B cell (primary cell): ENCODE measurements at regions not wholly inside any gene's neighbourhood (a gene's known extent, or its start where the extent isn't known, plus 50 kb on each side); places are given as distances from the start of the nearest gene placed in this dataset.
"Not testable (repeated sequence)": the region's sequence is repeated elsewhere in the genome, so short reads cannot be mapped to it uniquely, and the experiment has no call there.

Experiments
- ATAC-seq: fragments of 200-7000 bp; cut with Tn5 transposase; one replicate; pipeline ENCODE4 v1.10.0; 2021; ENCODE audit warnings: low read depth, mild to moderate bottlenecking, moderate number of reproducible peaks, moderate library complexity
- CTCF ChIA-PET: fragments of 350-600 bp; sonication (Branson Sonifier 250); formaldehyde crosslinking; loops from one replicate; lab custom pipeline; 2021; ENCODE audit warnings: antibody characterized with exemption, inconsistent platforms; lab: Charles Lee
- POLR2A ChIA-PET: fragments of 350-600 bp; sonication (Branson Sonifier 250); formaldehyde crosslinking; loops from one replicate; lab custom pipeline; 2021; ENCODE audit warnings: antibody characterized with exemption; lab: Charles Lee
- DNase-seq: peaks from one replicate; pipeline ENCODE4 v3.0.0; 2013
- H2AFZ ChIP-seq: 2 replicates; pipeline ENCODE4 v1.6.1; 2012; ENCODE audit warnings: mild to moderate bottlenecking, low read depth, low read length; ENCODE audit not compliant: insufficient read depth, poor library complexity, severe bottlenecking
- H3K27ac ChIP-seq, 2 donors: 1 replicate in 1 of 2; 2 replicates in 1 of 2; pipeline ENCODE4 v1.5.1; 2012 to 2013; ENCODE audit warnings: low read length in 2 of 2, mild to moderate bottlenecking in 2 of 2, moderate library complexity in 1 of 2
- H3K27me3 ChIP-seq, 4 experiments: fragments of 200-600 bp in 1 of 4; sonication (generic) in 1 of 4; replicated peaks in 1 of 4; 1 replicate in 2 of 4; 2 replicates in 2 of 4; pipeline versions ENCODE4 v1.6.1 to v1.7.0; 2013 to 2016; ENCODE audit warnings: low read length in 3 of 4, mild to moderate bottlenecking in 2 of 4, mixed read lengths in 1 of 4, moderate library complexity in 1 of 4; ENCODE audit not compliant: insufficient read depth in 4 of 4, control insufficient read depth in 3 of 4; ENCODE audit errors: control extremely low read depth in 1 of 4
- H3K36me3 ChIP-seq, 2 experiments: replicated peaks in 1 of 2; 1 replicate in 1 of 2; 2 replicates in 1 of 2; pipeline versions ENCODE4 v1.6.1 to v1.7.1; 2013; ENCODE audit warnings: low read length in 1 of 2; ENCODE audit not compliant: insufficient read depth in 2 of 2, control insufficient read depth in 1 of 2; ENCODE audit errors: control extremely low read depth in 1 of 2, extremely low read depth in 1 of 2
- H3K4me1 ChIP-seq, 2 donors: fragments of 200-600 bp in 1 of 2; sonication (generic) in 1 of 2; 1 replicate in 1 of 2; 2 replicates in 1 of 2; pipeline versions ENCODE4 v1.5.1 to v1.6.1; 2013 to 2017; ENCODE audit warnings: low read length in 2 of 2; ENCODE audit not compliant: control insufficient read depth in 2 of 2, insufficient read depth in 2 of 2
- H3K4me2 ChIP-seq: replicated peaks from 2 replicates; pipeline ENCODE3; 2012; ENCODE audit warnings: mild to moderate bottlenecking, low read depth, low read length; ENCODE audit not compliant: poor library complexity, severe bottlenecking
- H3K4me3 ChIP-seq, 5 experiments: fragments of 200-600 bp in 1 of 5; sonication (generic) in 1 of 5; 1 replicate in 3 of 5; 2 replicates in 2 of 5; pipeline versions ENCODE4 v1.5.1 to v1.7.0; 2011 to 2016; ENCODE audit warnings: low read length in 4 of 5, mild to moderate bottlenecking in 4 of 5, low read depth in 2 of 5, control low read depth in 1 of 5, moderate library complexity in 1 of 5; ENCODE audit not compliant: insufficient read depth in 1 of 5; ENCODE audit errors: control extremely low read depth in 1 of 5, extremely low read depth in 1 of 5
- H3K79me2 ChIP-seq: fragments of 200-600 bp; sonication (generic); one replicate; pipeline ENCODE4 v1.6.0; 2016; ENCODE audit warnings: low read length; ENCODE audit not compliant: control insufficient read depth, insufficient read depth
- H3K9ac ChIP-seq: fragments of 200-600 bp; sonication (generic); 2 replicates; pipeline ENCODE4 v1.6.1; 2017; ENCODE audit warnings: mild to moderate bottlenecking, low read length, moderate library complexity
- H3K9me3 ChIP-seq, 3 donors: one replicate each; pipeline versions ENCODE4 v1.6.1 to v1.7.1; 2013; ENCODE audit warnings: low read length in 2 of 3; ENCODE audit not compliant: control insufficient read depth in 2 of 3, insufficient read depth in 1 of 3; ENCODE audit errors: control extremely low read depth in 1 of 3
- H4K20me1 ChIP-seq: 2 replicates; pipeline ENCODE4 v1.6.0; 2012; ENCODE audit warnings: mild to moderate bottlenecking, low read length; ENCODE audit not compliant: insufficient read depth, control insufficient read depth, poor library complexity, severe bottlenecking
- H3K27ac Mint-ChIP-seq: one replicate; pipeline ENCODE4 v1.8.0; 2021; ENCODE audit warnings: mixed read lengths
- H3K27me3 Mint-ChIP-seq: one replicate; pipeline ENCODE4 v1.8.0; 2021; ENCODE audit warnings: mixed read lengths
- H3K4me1 Mint-ChIP-seq: one replicate; pipeline ENCODE4 v1.8.0; 2021; ENCODE audit warnings: mixed read lengths
- H3K4me3 Mint-ChIP-seq: one replicate; pipeline ENCODE4 v1.8.0; 2021; ENCODE audit warnings: mixed read lengths
- H3K9me3 Mint-ChIP-seq: one replicate; pipeline ENCODE4 v1.8.0; 2022; ENCODE audit warnings: mixed read lengths; ENCODE audit not compliant: insufficient read depth
- CTCF ChIP-seq: fragments of 200-600 bp; IDR thresholded peaks from one replicate; pipeline ENCODE4 v1.8.0; 2022; ENCODE audit warnings: antibody characterized with exemption, mild to moderate bottlenecking
- EZH2 ChIP-seq: IDR thresholded peaks from 2 replicates; pipeline ENCODE4 v1.6.1; 2012; ENCODE audit warnings: borderline replicate concordance, low read depth, mild to moderate bottlenecking, moderate library complexity, low read length; ENCODE audit not compliant: insufficient read depth, poor library complexity, severe bottlenecking
- WGBS: methylation state at CpG from one replicate; pipeline ENCODE4 v1.1.5; 2013; ENCODE audit warnings: missing lambda C conversion rate; ENCODE audit not compliant: insufficient coverage; 5-methylcytosine and 5-hydroxymethylcytosine counted together
- intact Hi-C: fragments of 100-400 bp; cut with micrococcal nuclease; formaldehyde crosslinking; loops from one replicate; pipeline ENCODE4 v1.10.0; 2022

- H3K4me1 ChIP-seq: no peaks in the 10 kb centered on the region
- H3K79me2 ChIP-seq: no peaks in the 10 kb centered on the region
- H3K4me3 Mint-ChIP-seq: no peak overlapping the region
- H3K4me2 ChIP-seq: no peak overlapping the region
- peaks cover 0 to 2% (median 1%) of the 10 kb centered on the region in 3 donors for H3K9me3 ChIP-seq
- ATAC-seq (no peak), DNase-seq (no peak)
- 96% methylated on average over 3 of the region's 4 CpGs for WGBS
- H3K9ac ChIP-seq: no peak overlapping the region
- POLR2A ChIA-PET: no interaction called here
- TF ChIP-seq EZH2 (no peak), CTCF (no peak)
- intact Hi-C loops: no loop called here
- H4K20me1 ChIP-seq: no peaks in the 10 kb centered on the region
- no peaks in the 10 kb centered on the region for H3K27me3 Mint-ChIP-seq
- CTCF ChIA-PET: no interaction called here
- no peaks in the 10 kb centered on the region for H3K36me3 ChIP-seq
- H2AFZ ChIP-seq: no peak overlapping the region
- no peak overlapping the region for H3K27ac Mint-ChIP-seq
- no peaks in the 10 kb centered on the region for H3K4me1 Mint-ChIP-seq
- H3K9me3 Mint-ChIP-seq: no peaks in the 10 kb centered on the region
- H3K27ac ChIP-seq: no peak overlapping the region
- no peaks in the 10 kb centered on the region for H3K27me3 ChIP-seq
- H3K4me3 ChIP-seq: no peak overlapping the region
Measured at GRCh38 chr4:188783175-188783574, 643.9 kb downstream of the TRIML1 start.

GRCh38 chr4:188783606-188784160 is 644.4 kb downstream of the TRIML1 start:
- Histone ChIP-seq H3K27ac (no peak overlapping the region), H3K36me3 (no peaks in the 10 kb centered on the region), H3K4me2 (no peak overlapping the region), H3K27me3 (no peaks in the 10 kb centered on the region), H3K4me1 (no peaks in the 10 kb centered on the region), H4K20me1 (no peaks in the 10 kb centered on the region), H2AFZ (no peak overlapping the region), H3K79me2 (no peaks in the 10 kb centered on the region), H3K9me3 (peaks cover 0 to 2% (median under 1%) of the 10 kb centered on the region in 3 donors), H3K9ac (no peak overlapping the region), H3K4me3 (no peak overlapping the region)
- TF ChIP-seq EZH2 (no peak), CTCF (no peak)
- DNase-seq (no peak), ATAC-seq (no peak)
- CTCF ChIA-PET: no interaction called here
- no peaks in the 10 kb centered on the region for H3K9me3 Mint-ChIP-seq
- H3K4me3 Mint-ChIP-seq: no peak overlapping the region
- H3K27me3 Mint-ChIP-seq: no peaks in the 10 kb centered on the region
- intact Hi-C loops: no loop called here
- POLR2A ChIA-PET: no interaction called here
- H3K4me1 Mint-ChIP-seq: no peaks in the 10 kb centered on the region
- H3K27ac Mint-ChIP-seq: no peak overlapping the region
- 97% methylated on average over 6 of the region's 7 CpGs for WGBS

- intact Hi-C loops, H3K27ac Mint-ChIP-seq, H3K4me3 Mint-ChIP-seq, DNase-seq, H3K36me3 ChIP-seq, H3K79me2 ChIP-seq, H3K4me1 ChIP-seq, H2AFZ ChIP-seq, H3K27ac ChIP-seq, H3K4me1 Mint-ChIP-seq, H3K9me3 ChIP-seq, H3K9ac ChIP-seq, H4K20me1 ChIP-seq, POLR2A ChIA-PET, H3K9me3 Mint-ChIP-seq, H3K4me2 ChIP-seq, H3K4me3 ChIP-seq, H3K27me3 Mint-ChIP-seq, ATAC-seq, CTCF ChIA-PET, H3K27me3 ChIP-seq: not testable (repeated sequence)
- 98% methylated on average over 33 of the region's 46 CpGs for WGBS
Measured at GRCh38 chr4:188796600-188796999, 657.4 kb downstream of the TRIML1 start.
